KOPT-K1 (cell line): ENCODE measurements at regions not wholly inside any gene's neighbourhood (a gene's known extent, or its start where the extent isn't known, plus 50 kb on each side); places are given as distances from the start of the nearest gene placed in this dataset.

Experiments
- H3K27ac ChIP-seq: fragments of 200-600 bp; sonication (generic); 2 replicates; pipeline ENCODE4 v1.5.1; 2016; ENCODE audit warnings: antibody characterized with exemption, mild to moderate bottlenecking, low read depth, low read length; ENCODE audit not compliant: poor library complexity, severe bottlenecking
- H3K36me3 ChIP-seq: fragments of 200-600 bp; sonication (generic); 2 replicates; pipeline ENCODE4 v1.5.1; 2017; ENCODE audit warnings: antibody characterized with exemption, mild to moderate bottlenecking, low read length, moderate library complexity; ENCODE audit not compliant: insufficient read depth
- H3K9me3 ChIP-seq: fragments of 200-600 bp; sonication (generic); 2 replicates; pipeline ENCODE4 v1.5.1; 2017; ENCODE audit warnings: antibody characterized with exemption, low read length, mild to moderate bottlenecking; ENCODE audit not compliant: insufficient read depth, poor library complexity, severe bottlenecking

DNA sequence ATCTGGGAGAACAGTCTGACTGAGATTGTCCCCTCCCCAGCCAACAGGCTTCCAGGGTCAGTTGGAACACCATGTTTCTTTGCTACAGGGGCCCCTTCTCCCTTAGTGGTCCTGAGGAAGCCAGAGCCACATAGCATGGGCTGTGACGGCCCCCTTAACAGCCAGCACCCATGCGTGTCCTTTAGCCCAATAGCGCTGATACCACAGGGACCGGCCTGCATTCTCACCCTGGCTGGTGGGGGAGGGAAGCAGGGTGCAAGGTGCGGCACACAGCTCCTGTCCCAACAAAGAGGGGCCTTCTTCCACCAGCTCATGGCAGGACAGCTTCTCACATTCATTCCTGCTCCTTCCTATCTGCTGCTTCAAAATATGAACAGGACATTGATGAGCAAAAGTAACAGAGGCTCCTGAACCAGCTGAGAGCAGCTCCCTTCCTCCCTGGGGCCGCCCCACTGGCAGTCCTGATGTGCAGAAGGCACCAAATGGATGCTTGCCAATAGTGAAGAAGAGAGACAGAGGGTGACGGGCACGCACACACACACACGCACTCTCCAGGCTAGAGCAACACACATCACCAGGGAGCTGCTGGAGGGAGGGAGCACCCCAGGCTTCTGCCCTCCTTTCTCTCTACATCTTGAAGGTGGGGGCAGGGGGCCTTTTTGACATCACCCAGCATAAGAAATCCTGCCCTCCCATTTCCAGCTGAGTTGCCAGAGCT, 99.4 kb downstream of the CRYAA start:
- H3K27ac ChIP-seq, result no peak overlapping the region

DNA sequence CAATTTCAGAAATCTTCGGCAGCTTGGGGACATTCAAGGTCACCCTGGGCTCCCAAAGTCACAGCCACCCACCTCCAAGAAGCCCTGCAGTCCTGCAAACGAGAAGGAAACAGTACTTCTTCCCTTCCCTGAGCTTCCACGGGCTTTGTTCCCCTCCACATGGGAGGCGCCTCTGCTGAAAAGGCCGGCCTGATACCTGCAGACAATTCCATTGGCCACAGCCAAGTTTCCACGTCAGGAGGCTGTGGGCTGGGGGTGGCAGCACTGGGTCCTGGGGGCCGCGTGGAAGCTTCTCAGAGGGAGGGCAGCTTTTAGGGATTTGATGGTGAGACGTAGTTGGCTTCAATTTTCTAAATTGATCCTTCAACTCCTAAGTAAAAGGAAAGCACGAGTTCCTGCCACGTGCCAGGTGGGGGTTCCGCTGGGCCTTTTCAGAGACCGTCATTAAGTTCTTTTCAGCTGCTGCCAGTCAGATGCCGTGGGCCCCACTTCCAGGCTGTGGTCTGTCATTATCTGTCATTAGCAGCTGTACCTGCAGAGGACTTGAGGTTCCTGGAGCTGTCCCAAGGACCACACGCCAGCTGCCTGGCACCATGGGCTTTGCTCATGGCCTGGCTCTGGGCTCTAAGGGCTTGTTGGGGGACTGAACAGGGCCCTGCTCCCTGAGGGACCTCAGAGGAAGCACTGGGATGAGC, 98.7 kb downstream of the CRYAA start:
- no peaks in the 10 kb centered on the region for H3K36me3 ChIP-seq
- peaks cover 1% of the 10 kb centered on the region for H3K9me3 ChIP-seq
- no peak overlapping the region for H3K27ac ChIP-seq

More for the DNA sequence above, 99.4 kb downstream of the CRYAA start:
- Histone ChIP-seq H3K9me3 (no peaks in the 10 kb centered on the region), H3K36me3 (no peaks in the 10 kb centered on the region)

DNA sequence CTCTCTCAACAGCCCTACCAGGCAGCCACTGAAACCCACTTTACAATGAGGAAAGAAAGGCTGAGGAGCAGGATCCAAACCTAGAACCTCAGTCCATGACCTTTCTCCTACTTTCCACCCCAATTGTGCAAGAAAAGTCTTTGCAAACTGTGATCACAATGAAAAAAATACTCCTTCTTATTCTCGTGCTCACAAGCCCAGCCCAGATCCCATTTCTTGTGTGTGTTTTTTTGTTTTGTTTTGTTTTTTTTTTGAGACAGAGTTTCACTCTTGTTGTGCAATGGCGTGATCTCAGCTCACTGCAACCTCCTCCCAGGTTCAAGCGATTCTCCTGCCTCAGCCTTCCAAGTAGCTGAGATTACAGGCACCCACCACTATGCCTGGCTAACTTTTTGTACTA, 97.7 kb downstream of the CRYAA start:
- Histone ChIP-seq H3K36me3 (no peaks in the 10 kb centered on the region), H3K9me3 (peaks cover 5% of the 10 kb centered on the region), H3K27ac (no peak overlapping the region)

DNA sequence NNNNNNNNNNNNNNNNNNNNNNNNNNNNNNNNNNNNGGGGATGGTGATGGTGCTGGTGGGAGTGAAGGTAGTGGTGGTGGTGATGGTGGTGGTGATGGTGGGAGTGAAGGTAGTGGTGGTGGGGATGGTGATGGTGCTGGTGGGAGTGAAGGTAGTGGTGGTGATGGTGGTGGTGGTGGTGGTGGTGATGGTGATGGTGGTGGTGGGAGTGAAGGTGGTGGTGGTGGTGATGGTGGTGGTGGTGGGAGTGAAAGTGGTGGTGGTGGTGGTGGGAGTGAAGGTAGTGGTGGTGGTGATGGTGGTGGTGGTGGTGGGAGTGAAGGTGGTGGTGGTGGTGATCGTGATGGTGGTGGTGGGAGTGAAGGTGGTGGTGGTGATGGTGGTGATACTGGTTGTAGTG, 93.6 kb downstream of the CRYAA start:
- no peaks in the 10 kb centered on the region for H3K36me3 ChIP-seq
- H3K9me3 ChIP-seq, result peaks cover 5% of the 10 kb centered on the region
- no peak overlapping the region for H3K27ac ChIP-seq
